ENCODE measurements at regions not wholly inside any gene's neighbourhood (a gene's known extent, or its start where the extent isn't known, plus 50 kb on each side); places are given as distances from the start of the nearest gene placed in this dataset.

DNA sequence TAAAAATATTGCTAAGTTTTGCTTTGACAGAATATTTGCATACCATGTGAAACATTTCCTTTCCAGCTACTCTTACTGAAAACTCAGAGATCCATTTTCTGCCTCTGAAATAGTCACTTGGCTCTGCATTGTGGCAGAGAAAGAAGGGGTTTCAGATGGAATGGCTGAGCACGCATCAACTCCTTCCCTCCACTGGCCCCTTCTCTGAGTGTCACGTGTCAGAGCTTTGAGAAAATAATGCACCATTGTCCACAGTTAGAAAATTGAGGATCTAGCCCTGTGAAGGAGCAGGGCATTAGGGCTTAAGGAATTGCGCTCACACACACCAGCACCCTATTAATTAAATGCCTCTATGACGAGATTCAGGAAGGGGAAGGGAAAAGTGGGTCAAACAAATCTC, 78.8 kb upstream of the FAT4 start:
- TF ChIP-seq, protein P1, sequence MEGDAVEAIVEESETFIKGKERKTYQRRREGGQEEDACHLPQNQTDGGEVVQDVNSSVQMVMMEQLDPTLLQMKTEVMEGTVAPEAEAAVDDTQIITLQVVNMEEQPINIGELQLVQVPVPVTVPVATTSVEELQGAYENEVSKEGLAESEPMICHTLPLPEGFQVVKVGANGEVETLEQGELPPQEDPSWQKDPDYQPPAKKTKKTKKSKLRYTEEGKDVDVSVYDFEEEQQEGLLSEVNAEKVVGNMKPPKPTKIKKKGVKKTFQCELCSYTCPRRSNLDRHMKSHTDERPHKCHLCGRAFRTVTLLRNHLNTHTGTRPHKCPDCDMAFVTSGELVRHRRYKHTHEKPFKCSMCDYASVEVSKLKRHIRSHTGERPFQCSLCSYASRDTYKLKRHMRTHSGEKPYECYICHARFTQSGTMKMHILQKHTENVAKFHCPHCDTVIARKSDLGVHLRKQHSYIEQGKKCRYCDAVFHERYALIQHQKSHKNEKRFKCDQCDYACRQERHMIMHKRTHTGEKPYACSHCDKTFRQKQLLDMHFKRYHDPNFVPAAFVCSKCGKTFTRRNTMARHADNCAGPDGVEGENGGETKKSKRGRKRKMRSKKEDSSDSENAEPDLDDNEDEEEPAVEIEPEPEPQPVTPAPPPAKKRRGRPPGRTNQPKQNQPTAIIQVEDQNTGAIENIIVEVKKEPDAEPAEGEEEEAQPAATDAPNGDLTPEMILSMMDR (IDR thresholded peaks at IDR 0.05; ENCODE audit: unreplicated experiment): no peak
- Mint-ChIP-seq H3K36me3 (ENCODE audit: insufficient read depth) (no peaks in the 10 kb centered on the region), H3K9me3 (ENCODE audit: low read depth) (no peaks in the 10 kb centered on the region), H3K4me3 (ENCODE audit: low read depth) (no peak overlapping the region), H3K27ac (no peak overlapping the region), H3K27me3 (no peaks in the 10 kb centered on the region), H3K4me1 (ENCODE audit: low read depth) (peaks cover 5% of the 10 kb centered on the region)
- no peak for DNase-seq (ENCODE audit: low spot score, unreplicated experiment)

DNA sequence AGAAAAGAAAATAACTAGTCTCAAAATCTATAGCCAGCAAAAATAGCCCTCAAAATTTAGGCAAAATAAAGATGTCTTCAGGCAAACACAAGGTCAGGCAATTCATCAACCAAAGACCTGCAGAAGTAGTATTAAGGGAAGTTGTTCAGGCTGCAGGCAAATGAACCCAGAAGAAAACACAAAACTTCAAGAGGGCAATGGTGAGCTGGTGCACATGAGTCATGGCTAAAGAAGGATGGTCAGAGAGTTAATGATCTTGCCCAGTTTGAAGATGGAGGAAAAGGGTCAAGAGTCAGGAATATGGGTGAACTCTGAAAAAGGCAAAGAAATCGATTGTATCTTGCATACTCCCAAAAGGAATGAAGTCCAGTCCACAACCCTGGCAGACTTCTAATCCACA, 83.1 kb upstream of the FAT4 start:
- TF ChIP-seq, protein P1 (IDR thresholded peaks at IDR 0.05; ENCODE audit: unreplicated experiment): no peak
- H3K27ac Mint-ChIP-seq: no peak overlapping the region

DNA sequence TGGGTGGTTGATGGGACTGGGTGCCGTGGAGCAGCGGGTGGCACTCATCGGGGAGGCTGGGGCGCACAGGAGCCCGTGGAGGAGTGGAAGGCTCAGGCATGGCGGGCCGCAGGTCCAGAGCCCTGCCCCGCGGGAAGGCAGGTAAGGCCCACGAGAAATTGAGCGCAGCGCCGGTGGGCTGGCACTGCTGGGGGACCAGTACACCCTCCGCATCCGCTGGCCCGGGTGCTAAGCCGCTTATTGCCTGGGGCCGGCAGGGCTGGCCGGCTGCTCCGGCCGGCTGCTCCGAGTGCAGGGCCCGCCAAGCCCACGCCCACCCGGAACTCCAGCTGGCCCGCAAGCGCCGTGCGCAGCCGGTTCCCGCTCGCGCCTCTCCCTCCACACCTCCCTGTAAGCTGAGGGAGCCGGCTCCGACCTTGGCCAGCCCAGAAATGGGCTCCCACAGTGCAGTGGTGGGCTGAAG, 85.1 kb upstream of the FAT4 start:
- peaks cover 1% of the 10 kb centered on the region for H3K36me3 Mint-ChIP-seq (ENCODE audit: insufficient read depth)
- H3K27ac Mint-ChIP-seq: no peak overlapping the region
- no peaks in the 10 kb centered on the region for H3K4me1 Mint-ChIP-seq (ENCODE audit: low read depth)
- no peak overlapping the region for H3K4me3 Mint-ChIP-seq (ENCODE audit: low read depth)
- peaks cover 3% of the 10 kb centered on the region for H3K9me3 Mint-ChIP-seq (ENCODE audit: low read depth)
- DNase-seq (ENCODE audit: low spot score, unreplicated experiment): no peak
- H3K27me3 Mint-ChIP-seq: no peaks in the 10 kb centered on the region
- TF ChIP-seq, protein P1 (IDR thresholded peaks at IDR 0.05; ENCODE audit: unreplicated experiment): no peak

More for the DNA sequence above, 83.1 kb upstream of the FAT4 start:
- peaks cover 5% of the 10 kb centered on the region for H3K4me1 Mint-ChIP-seq (ENCODE audit: low read depth)
- H3K27me3 Mint-ChIP-seq: no peaks in the 10 kb centered on the region
- DNase-seq (ENCODE audit: low spot score, unreplicated experiment): no peak
- no peak overlapping the region for H3K4me3 Mint-ChIP-seq (ENCODE audit: low read depth)
- peaks cover 3% of the 10 kb centered on the region for H3K9me3 Mint-ChIP-seq (ENCODE audit: low read depth)
- peaks cover 1% of the 10 kb centered on the region for H3K36me3 Mint-ChIP-seq (ENCODE audit: insufficient read depth)

DNA sequence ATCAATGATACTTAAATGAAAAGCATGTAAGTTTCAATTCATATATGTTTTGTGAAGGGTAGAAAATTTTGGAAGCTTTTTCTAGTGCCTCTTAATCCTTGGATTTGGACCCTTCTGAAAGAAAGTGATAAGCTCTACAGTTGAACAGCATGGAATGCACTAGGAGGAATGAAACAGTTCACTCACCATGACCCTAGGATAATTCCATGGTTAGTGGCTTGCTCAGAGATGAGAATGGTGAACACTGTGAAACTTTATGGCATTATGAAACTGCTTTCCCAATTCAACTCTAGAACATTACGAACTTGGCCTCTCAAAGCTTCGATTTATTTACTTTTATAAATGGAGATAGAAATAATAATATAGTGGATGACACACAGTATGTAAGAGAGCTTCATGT, 88.9 kb upstream of the FAT4 start:
- H3K9me3 Mint-ChIP-seq (ENCODE audit: low read depth): peaks cover 3% of the 10 kb centered on the region
- no peaks in the 10 kb centered on the region for H3K27me3 Mint-ChIP-seq
- TF ChIP-seq, protein P1 (IDR thresholded peaks at IDR 0.05; ENCODE audit: unreplicated experiment): no peak
- H3K27ac Mint-ChIP-seq: no peak overlapping the region
- H3K36me3 Mint-ChIP-seq (ENCODE audit: insufficient read depth): peaks cover 1% of the 10 kb centered on the region
- no peak overlapping the region for H3K4me3 Mint-ChIP-seq (ENCODE audit: low read depth)
- no peaks in the 10 kb centered on the region for H3K4me1 Mint-ChIP-seq (ENCODE audit: low read depth)
- no peak for DNase-seq (ENCODE audit: low spot score, unreplicated experiment)

DNA sequence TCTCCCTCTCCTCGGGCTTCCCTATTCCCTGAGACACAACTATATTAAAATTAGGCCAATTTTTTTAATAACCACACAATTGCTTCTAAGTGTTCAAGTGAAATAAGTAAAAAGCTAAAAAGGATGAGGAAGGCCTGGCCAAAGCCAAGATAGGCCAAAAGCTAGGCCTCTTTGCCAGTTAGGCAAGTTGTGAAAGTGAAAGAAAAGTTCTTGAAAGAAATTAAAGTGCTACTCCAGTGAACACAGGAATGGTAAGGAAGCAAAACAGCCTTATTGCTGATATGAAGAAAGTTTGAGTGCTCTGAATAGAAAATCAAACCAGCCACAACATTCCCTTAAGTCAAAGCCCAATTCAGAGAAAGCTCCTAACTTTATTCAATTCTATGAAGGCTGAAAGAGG, 114.2 kb upstream of the FAT4 start:
- TF ChIP-seq, protein P1 (IDR thresholded peaks at IDR 0.05; ENCODE audit: unreplicated experiment): no peak
- H3K36me3 Mint-ChIP-seq (ENCODE audit: insufficient read depth): no peaks in the 10 kb centered on the region
- H3K4me1 Mint-ChIP-seq (ENCODE audit: low read depth): no peaks in the 10 kb centered on the region
- H3K27me3 Mint-ChIP-seq: no peaks in the 10 kb centered on the region
- no peak overlapping the region for H3K27ac Mint-ChIP-seq
- H3K4me3 Mint-ChIP-seq (ENCODE audit: low read depth): no peak overlapping the region
- DNase-seq (ENCODE audit: low spot score, unreplicated experiment): no peak
- H3K9me3 Mint-ChIP-seq (ENCODE audit: low read depth): peaks cover 7% of the 10 kb centered on the region
